GM12878 (cell line): ENCODE measurements at regions not wholly inside any gene's neighbourhood (a gene's known extent, or its start where the extent isn't known, plus 50 kb on each side); places are given as distances from the start of the nearest gene placed in this dataset.

Source experiments
- ATAC-seq: fragments of 200-7000 bp; cut with Tn5 transposase; 3 replicates; pipeline ENCODE4 v1.9.1; 2020; ENCODE audit warnings: mild to moderate bottlenecking, moderate library complexity
- BruUV-seq: library from RNA; stranded (reverse); fragments of 400-500 nt; replicated peaks from 2 replicates; lab custom pipeline; 2021; lab: Mats Ljungman, UMichigan
- CTCF ChIA-PET: fragments of 300-600 bp; sonication (Branson Sonifier 250); formaldehyde crosslinking; extraction: SDS; loops from one replicate; lab custom pipeline; 2021; ENCODE audit warnings: inconsistent platforms; lab: Yijun Ruan, JAX
- POLR2A ChIA-PET: fragments of 350-600 bp; formaldehyde crosslinking; extraction: SDS; loops from one replicate; lab custom pipeline; 2021; ENCODE audit warnings: inconsistent platforms; lab: Charles Lee
- RAD21 ChIA-PET: fragments of 300-600 bp; sonication (Branson Sonifier 250); formaldehyde crosslinking; loops from one replicate; lab custom pipeline; 2023; ENCODE audit warnings: antibody characterized with exemption; ENCODE audit not compliant: unreplicated experiment; lab: Charles Lee
- SMC1A ChIA-PET: fragments of 300-600 bp; sonication (Branson Sonifier 250); formaldehyde crosslinking; loops from one replicate; lab custom pipeline; 2023; ENCODE audit not compliant: unreplicated experiment, uncharacterized antibody; lab: Charles Lee
- DNase-seq: peaks from one replicate; pipeline ENCODE4 v3.0.0-alpha.2; 2011; ENCODE audit warnings: low read depth, low spot score
- FAIRE-seq: peaks from 3 replicates; lab custom pipeline; 2011; peaks lifted over from hg19 to GRCh38; lab: Jason Lieb, UNC
- H2AFZ ChIP-seq: 2 replicates; pipeline ENCODE4 v1.6.0; 2011; ENCODE audit warnings: low read depth, low read length, control low read depth; ENCODE audit not compliant: control insufficient read depth
- H3K27ac ChIP-seq: 2 replicates; pipeline ENCODE4 v1.5.1; 2011; ENCODE audit warnings: control low read depth; ENCODE audit not compliant: control insufficient read depth, insufficient read depth
- H3K27me3 ChIP-seq, 2 experiments: replicated peaks in 1 of 2; 2 replicates each; pipeline versions ENCODE4 v1.6.0 to v1.6.1; 2011; ENCODE audit warnings: low read length in 1 of 2; ENCODE audit not compliant: control insufficient read depth in 2 of 2, insufficient read depth in 2 of 2
- H3K36me3 ChIP-seq, 2 experiments: 2 replicates each; pipeline ENCODE4 v1.5.1; 2011; ENCODE audit warnings: low read length in 1 of 2; ENCODE audit not compliant: control insufficient read depth in 2 of 2, insufficient read depth in 2 of 2
- H3K4me1 ChIP-seq: 2 replicates; pipeline ENCODE4 v1.6.1; 2011; ENCODE audit warnings: mild to moderate bottlenecking, low read length, moderate library complexity, mixed read lengths; ENCODE audit not compliant: control insufficient read depth, insufficient read depth
- H3K4me2 ChIP-seq: 2 replicates; pipeline ENCODE4 v1.6.0; 2011; ENCODE audit warnings: control low read depth; ENCODE audit not compliant: control insufficient read depth, insufficient read depth
- H3K4me3 ChIP-seq: fragments of 200-600 bp; sonication (generic); 2 replicates; pipeline ENCODE4 v1.5.1; 2016
- H3K79me2 ChIP-seq: 2 replicates; pipeline ENCODE4 v1.6.0; 2011; ENCODE audit warnings: low read length; ENCODE audit not compliant: control insufficient read depth, insufficient read depth
- H3K9ac ChIP-seq: 2 replicates; pipeline ENCODE4 v1.8.0; 2011; ENCODE audit warnings: low read length, control low read depth, mixed read lengths; ENCODE audit not compliant: control insufficient read depth, insufficient read depth
- H3K9me3 ChIP-seq: replicated peaks from 3 replicates; pipeline ENCODE4 v1.5.1; 2011; ENCODE audit warnings: mild to moderate bottlenecking, low read length; ENCODE audit not compliant: control insufficient read depth, insufficient read depth
- H4K20me1 ChIP-seq: 2 replicates; pipeline ENCODE4 v1.6.0; 2011; ENCODE audit not compliant: control insufficient read depth, insufficient read depth
- HDAC6 ChIP-seq: fragments of 200-600 bp; sonication (generic); IDR thresholded peaks from one replicate; pipeline ENCODE4 v1.8.0; 2017; ENCODE audit warnings: antibody characterized with exemption; ENCODE audit not compliant: unreplicated experiment
- POLR2A ChIP-seq: IDR thresholded peaks from 2 replicates; pipeline ENCODE4 v1.6.1; 2011; ENCODE audit warnings: low read depth, mild to moderate bottlenecking, low read length
- SMAD1 ChIP-seq: fragments of 450-650 bp; IDR thresholded peaks from 2 replicates; pipeline ENCODE4 v1.6.1; 2018; ENCODE audit warnings: mild to moderate bottlenecking, low read depth; ENCODE audit not compliant: partially characterized antibody
- SPI1 ChIP-seq: IDR thresholded peaks from 2 replicates; pipeline ENCODE4 v1.6.1; 2011; ENCODE audit warnings: low read depth, mild to moderate bottlenecking, low read length, moderate library complexity, borderline replicate concordance; ENCODE audit not compliant: insufficient read depth
- USF1 ChIP-seq: IDR thresholded peaks from 2 replicates; pipeline ENCODE4 v1.6.1; 2011; ENCODE audit warnings: borderline replicate concordance, low read depth, mild to moderate bottlenecking, moderate library complexity, mixed read lengths, low read length; ENCODE audit not compliant: insufficient read depth; ENCODE audit errors: extremely low read length
- ZNF207 ChIP-seq: fragments of 450-650 bp; IDR thresholded peaks from 2 replicates; pipeline ENCODE4 v1.6.1; 2014; ENCODE audit warnings: antibody characterized with exemption, mild to moderate bottlenecking, borderline replicate concordance
- ZNF217 ChIP-seq: fragments of 450-650 bp; IDR thresholded peaks from 2 replicates; pipeline ENCODE4 v1.6.1; 2017; ENCODE audit warnings: antibody characterized with exemption, mild to moderate bottlenecking
- WGBS: methylation state at CpG from one replicate; pipeline ENCODE4 v1.1.6; 2016; ENCODE audit warnings: low lambda C conversion rate; ENCODE audit not compliant: insufficient replicate concordance, insufficient coverage; ENCODE audit errors: missing lambda C conversion rate; 5-methylcytosine and 5-hydroxymethylcytosine counted together
- in situ Hi-C: fragments of 300-500 bp; cut with MboI; formaldehyde crosslinking; loops from 9 replicates; pipeline ENCODE4 v1.14.3; 2018; ENCODE audit warnings: mixed read lengths
- intact Hi-C: fragments of 100-400 bp; cut with micrococcal nuclease; formaldehyde crosslinking; loops from one replicate; pipeline ENCODE4 v1.14.2; 2022; ENCODE audit not compliant: unreplicated experiment

- Histone ChIP-seq H3K9me3 (no peaks in the 10 kb centered on the region; the same call in 2 of the 3 replicates), H3K4me2 (no peak overlapping the region), H3K79me2 (no peaks in the 10 kb centered on the region), H3K27me3 (no peaks in the 10 kb centered on the region), H3K9ac (no peak overlapping the region), H2AFZ (no peak overlapping the region), H3K4me3 (no peak overlapping the region), H3K4me1 (no peaks in the 10 kb centered on the region), H4K20me1 (no peaks in the 10 kb centered on the region), H3K36me3 (no peaks in the 10 kb centered on the region), H3K27ac (no peak overlapping the region)
- no peak for ATAC-seq
- WGBS, result 40% methylated on average over 6 of the region's 6 CpGs
- RAD21 ChIA-PET, result no interaction called here
- intact Hi-C loops, result no loop called here
- TF ChIP-seq SPI1 (no peak), USF1 (no peak), HDAC6 (no peak)
- in situ Hi-C loops, result no loop called here
- no TSS peak for BruUV-seq
- POLR2A ChIA-PET, result no interaction called here
- FAIRE-seq, result no peak
- CTCF ChIA-PET, result no interaction called here
- SMC1A ChIA-PET, result no interaction called here
- no peak for DNase-seq
Observed at GRCh38 chr3:94946683-94947082, 883.8 kb downstream of the NSUN3 start.

DNA sequence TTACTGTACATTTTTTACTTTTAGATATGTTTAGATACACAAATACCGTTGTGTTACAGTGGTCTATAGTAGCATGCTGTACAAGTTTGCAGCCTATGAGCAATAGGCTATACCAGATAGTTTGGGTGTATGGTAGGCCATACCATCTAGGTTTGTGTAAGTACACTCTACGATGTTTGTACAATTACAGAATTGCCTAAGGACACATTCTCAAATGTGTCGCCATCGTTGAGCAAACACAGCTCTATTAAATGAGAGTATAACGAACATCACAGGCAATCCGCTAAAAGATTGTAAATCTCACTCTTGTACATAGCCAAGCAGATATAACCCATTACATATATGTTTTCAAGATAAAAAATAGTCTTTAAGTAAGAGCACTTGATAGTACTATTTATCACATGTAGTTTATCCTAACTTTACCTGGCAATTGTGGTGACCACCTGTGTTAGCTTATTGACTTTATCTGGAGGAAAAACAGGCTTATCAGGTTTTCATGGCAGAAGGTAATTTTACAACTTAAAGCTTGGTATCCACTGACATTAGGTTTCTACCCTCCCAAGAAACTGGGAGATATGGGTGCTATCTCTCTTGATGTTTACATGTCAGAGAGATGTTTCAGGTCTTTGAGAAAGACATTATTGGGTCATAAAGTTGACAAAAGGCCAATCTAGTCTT, 898.7 kb downstream of the NSUN3 start:
- no peaks in the 10 kb centered on the region for H3K27me3 ChIP-seq
- no peak overlapping the region for H2AFZ ChIP-seq
- ChIA-PET SMC1A (no interaction called here), CTCF (no interaction called here), RAD21 (no interaction called here), POLR2A (no interaction called here)
- H3K27ac ChIP-seq, result no peak overlapping the region
- in situ Hi-C loops (no loop called here), intact Hi-C loops (no loop called here)
- no peaks in the 10 kb centered on the region for H3K9me3 ChIP-seq
- no peaks in the 10 kb centered on the region for H3K4me1 ChIP-seq
- no TSS peak for BruUV-seq
- WGBS, result 37% methylated on average over 6 of the region's 6 CpGs
- no peaks in the 10 kb centered on the region for H4K20me1 ChIP-seq
- no peak overlapping the region for H3K4me2 ChIP-seq
- DNase-seq, result no peak
- no peak overlapping the region for H3K4me3 ChIP-seq
- no peak for ATAC-seq
- no peak for TF ChIP-seq ZNF207
- no peak for TF ChIP-seq SMAD1
- no peak for TF ChIP-seq ZNF217
- TF ChIP-seq POLR2A, result no peak
- no peak for FAIRE-seq
- no peak overlapping the region for H3K9ac ChIP-seq
- no peaks in the 10 kb centered on the region for H3K36me3 ChIP-seq
- no peaks in the 10 kb centered on the region for H3K79me2 ChIP-seq
